Small intestine (tissue), 7 donors: ENCODE measurements at regions not wholly inside any gene's neighbourhood (a gene's known extent, or its start where the extent isn't known, plus 50 kb on each side); places are given as distances from the start of the nearest gene placed in this dataset.

ENCODE experiments used
- DNase-seq, 2 donors: peaks; one replicate each; pipeline versions ENCODE4 v3.0.0 to v3.0.0-alpha.2; 2013
- FAIRE-seq: peaks from 2 replicates; lab custom pipeline; 2012; peaks lifted over from hg19 to GRCh38; lab: Jason Lieb, UNC
- H3K27ac ChIP-seq, 3 donors: one replicate each; pipeline ENCODE4 v1.5.1; 2013; ENCODE audit warnings: low read length in 2 of 3, mild to moderate bottlenecking in 2 of 3, control low read depth in 1 of 3, inconsistent platforms in 1 of 3, low read depth in 1 of 3, moderate library complexity in 1 of 3
- H3K27me3 ChIP-seq, 3 donors: one replicate each; pipeline ENCODE4 v1.6.1; 2013; ENCODE audit warnings: low read length in 3 of 3, inconsistent platforms in 1 of 3; ENCODE audit not compliant: control insufficient read depth in 3 of 3, insufficient read depth in 3 of 3
- H3K36me3 ChIP-seq, 3 donors: one replicate each; pipeline ENCODE4 v1.6.1; 2013; ENCODE audit warnings: low read length in 3 of 3, inconsistent platforms in 1 of 3, low read depth in 1 of 3, mild to moderate bottlenecking in 1 of 3, moderate library complexity in 1 of 3; ENCODE audit not compliant: control insufficient read depth in 3 of 3, insufficient read depth in 2 of 3
- H3K4me1 ChIP-seq, 3 donors: one replicate each; pipeline ENCODE4 v1.6.1; 2013; ENCODE audit warnings: low read length in 2 of 3, inconsistent platforms in 1 of 3, low read depth in 1 of 3, mild to moderate bottlenecking in 1 of 3, moderate library complexity in 1 of 3; ENCODE audit not compliant: control insufficient read depth in 3 of 3, insufficient read depth in 2 of 3
- H3K4me3 ChIP-seq, 3 donors: one replicate each; pipeline ENCODE4 v1.5.1; 2013; ENCODE audit warnings: low read length in 3 of 3, control low read depth in 1 of 3, inconsistent platforms in 1 of 3, low read depth in 1 of 3, mild to moderate bottlenecking in 1 of 3, moderate library complexity in 1 of 3
- H3K9me3 ChIP-seq, 2 donors: one replicate each; pipeline ENCODE4 v1.6.1; 2013; ENCODE audit warnings: low read depth in 1 of 2, low read length in 1 of 2; ENCODE audit not compliant: control insufficient read depth in 2 of 2, insufficient read depth in 1 of 2
- WGBS, 3 donors: extraction: QIAGEN DNeasy Blood & Tissue Kit; methylation state at CpG; one replicate each; pipeline ENCODE4 v1.1.7; 2013; 5-methylcytosine and 5-hydroxymethylcytosine counted together
- donor health status: healthy with polysubstance abuse.
- donor health status: control.
- donor health status: control.
- donor health status: Bipolar disorder and iron deficiency.
- donor health status: healthy.

- no peak for FAIRE-seq
- no peaks in the 10 kb centered on the region for H3K36me3 ChIP-seq
- H3K27me3 ChIP-seq, result no peaks in the 10 kb centered on the region
- H3K27ac ChIP-seq, result peak overlapping the region; percentile 56 to 79 (median 62)
- no peaks in the 10 kb centered on the region for H3K9me3 ChIP-seq
- no peak overlapping the region for H3K4me3 ChIP-seq
- peak in 1 of 2 donors; percentile 58 for DNase-seq
- 25 to 41% (median 31%) methylated on average over 4 of the region's 4 CpGs for WGBS, 3 donors
- H3K4me1 ChIP-seq, result peaks cover 4 to 73% (median 19%) of the 10 kb centered on the region in 3 donors
Observed at GRCh38 chr6:105793130-105793529, 293.0 kb upstream of the PRDM1 start.

GRCh38 chr6:105791583-105792318, 294.4 kb upstream of the PRDM1 start:
- Histone ChIP-seq H3K27me3 (no peaks in the 10 kb centered on the region), H3K27ac (peak overlapping the region; percentile 27 to 87 (median 79)), H3K4me3 (no peak overlapping the region), H3K4me1 (peaks cover 4 to 64% (median 19%) of the 10 kb centered on the region in 3 donors), H3K36me3 (no peaks in the 10 kb centered on the region), H3K9me3 (no peaks in the 10 kb centered on the region)
- WGBS, 3 donors, result 19 to 43% (median 22%) methylated on average over 5 of the region's 5 CpGs
- FAIRE-seq (no peak), DNase-seq (peak; percentile 79 to 80)

DNA sequence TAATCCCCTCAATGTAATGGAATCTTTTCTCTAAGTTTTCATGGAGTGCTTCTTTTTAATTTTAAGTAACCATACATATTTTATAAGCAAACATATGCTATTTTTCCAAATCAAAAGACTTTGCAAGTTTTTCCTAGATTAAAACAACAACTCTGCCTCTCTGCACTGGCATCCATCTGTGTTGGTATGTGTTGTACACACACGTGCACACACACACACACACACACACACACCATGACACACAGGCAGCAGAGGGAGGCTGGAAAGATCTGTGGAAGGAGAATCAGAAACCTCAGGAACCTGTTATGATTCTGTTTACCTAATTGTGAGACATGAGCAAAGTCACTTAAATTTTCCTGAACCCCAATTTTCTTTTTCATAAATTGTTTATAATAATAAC, 295.0 kb upstream of the PRDM1 start:
- peaks cover 4 to 58% (median 15%) of the 10 kb centered on the region in 3 donors for H3K4me1 ChIP-seq
- WGBS, 3 donors, result 32 to 65% (median 53%) methylated on average over 1 of the region's 1 CpG

DNA sequence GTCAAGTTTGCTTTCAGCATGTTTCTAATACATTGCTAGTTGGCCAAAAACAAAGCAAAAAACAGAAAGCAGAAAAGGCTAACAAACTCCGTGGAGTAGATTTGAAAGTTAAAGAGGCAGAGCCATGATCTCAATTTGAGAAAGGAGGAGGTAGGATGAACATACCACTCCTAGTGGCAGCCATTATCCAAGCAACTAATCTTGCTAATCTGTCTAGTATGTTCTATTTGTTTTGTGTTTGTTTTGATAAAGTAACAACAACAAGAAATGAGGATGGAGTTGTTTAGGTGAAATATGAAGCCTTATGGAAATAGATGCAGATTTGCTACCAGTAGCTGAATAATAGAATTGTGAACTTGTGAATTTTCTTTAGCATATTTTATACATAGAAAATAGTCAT, 295.5 kb upstream of the PRDM1 start:
- H3K27ac ChIP-seq, result peak overlapping the region in 1 of 3 donors; percentile 79
- WGBS, 3 donors, result 31 to 42% (median 39%) methylated on average over 1 of the region's 1 CpG
- no peak for FAIRE-seq

More for the DNA sequence above, 295.0 kb upstream of the PRDM1 start:
- Histone ChIP-seq H3K9me3 (no peaks in the 10 kb centered on the region), H3K27me3 (no peaks in the 10 kb centered on the region), H3K36me3 (no peaks in the 10 kb centered on the region), H3K27ac (peak overlapping the region in 2 of 3 donors; percentile 43 to 79), H3K4me3 (no peak overlapping the region)
- no peak for FAIRE-seq
- no peak for DNase-seq

DNA sequence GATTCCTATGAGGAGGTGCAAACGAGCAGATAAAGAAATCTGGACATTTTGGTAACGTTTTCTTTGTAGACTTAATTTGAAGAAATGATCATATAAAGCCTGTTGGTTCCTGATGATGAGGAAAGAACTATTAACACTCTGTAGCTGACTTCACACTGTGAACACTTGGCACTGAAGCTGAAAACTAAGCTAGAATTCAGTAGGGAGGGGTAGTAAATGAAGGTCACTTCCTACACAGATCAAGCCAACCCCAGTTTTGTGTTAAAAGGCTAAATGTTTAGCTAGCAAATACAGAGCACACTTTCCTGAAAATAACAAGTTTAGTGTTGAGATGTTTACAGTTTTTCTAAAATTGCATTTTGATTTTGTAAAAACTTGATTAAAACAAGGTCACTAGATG, 296.2 kb upstream of the PRDM1 start:
- Histone ChIP-seq H3K9me3 (no peaks in the 10 kb centered on the region), H3K4me3 (no peak overlapping the region), H3K27ac (peak overlapping the region in 1 of 3 donors; percentile 25), H3K36me3 (no peaks in the 10 kb centered on the region), H3K4me1 (peaks cover 4 to 48% (median 15%) of the 10 kb centered on the region in 3 donors), H3K27me3 (no peaks in the 10 kb centered on the region)
- no peak for FAIRE-seq
- 37 to 53% (median 43%) methylated on average over 2 of the region's 2 CpGs for WGBS, 3 donors
- DNase-seq, result no peak

More for the DNA sequence above, 295.5 kb upstream of the PRDM1 start:
- Histone ChIP-seq H3K4me3 (no peak overlapping the region), H3K4me1 (peaks cover 4 to 53% (median 15%) of the 10 kb centered on the region in 3 donors), H3K27me3 (no peaks in the 10 kb centered on the region), H3K9me3 (no peaks in the 10 kb centered on the region), H3K36me3 (no peaks in the 10 kb centered on the region)
- no peak for DNase-seq

GRCh38 chr6:105787747-105788146, 298.4 kb upstream of the PRDM1 start:
- FAIRE-seq (no peak), DNase-seq (no peak)
- H3K4me1 ChIP-seq, result peaks cover 3 to 32% (median 8%) of the 10 kb centered on the region in 3 donors
- H3K9me3 ChIP-seq, result no peaks in the 10 kb centered on the region
- no peak overlapping the region for H3K27ac ChIP-seq
- H3K36me3 ChIP-seq, result no peaks in the 10 kb centered on the region
- no peak overlapping the region for H3K4me3 ChIP-seq
- 97 to 99% (median 97%) methylated on average over 5 of the region's 5 CpGs for WGBS, 3 donors
- H3K27me3 ChIP-seq, result no peaks in the 10 kb centered on the region

- H3K36me3 ChIP-seq, result no peaks in the 10 kb centered on the region
- DNase-seq (no peak), FAIRE-seq (no peak)
- H3K4me1 ChIP-seq, result peaks cover 1 to 25% (median 2%) of the 10 kb centered on the region in 3 donors
- WGBS, 3 donors, result 82 to 92% (median 86%) methylated on average over 10 of the region's 10 CpGs
- no peaks in the 10 kb centered on the region for H3K9me3 ChIP-seq
- H3K4me3 ChIP-seq, result no peak overlapping the region
- no peaks in the 10 kb centered on the region for H3K27me3 ChIP-seq
- no peak overlapping the region for H3K27ac ChIP-seq
Observed at GRCh38 chr6:105786890-105787655, 299.1 kb upstream of the PRDM1 start.

DNA sequence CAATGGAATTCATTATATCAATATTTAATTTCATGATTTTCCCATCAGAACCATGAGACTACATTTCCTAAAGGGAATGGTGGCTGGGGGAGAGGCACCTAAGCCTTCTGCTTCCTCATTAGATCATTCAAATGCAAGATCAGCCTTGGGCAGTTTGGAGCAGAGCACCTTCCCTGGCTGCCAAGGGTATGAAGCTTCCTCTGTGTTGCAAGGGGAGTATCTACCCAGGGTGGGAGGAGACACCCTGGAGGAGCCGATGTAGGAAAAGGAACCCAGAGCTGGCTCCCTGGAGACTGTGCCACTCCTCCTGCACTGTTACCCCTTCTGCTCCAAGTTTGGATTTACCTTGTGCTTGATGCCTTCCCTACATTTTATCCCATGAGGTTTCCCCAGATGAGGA, 299.7 kb upstream of the PRDM1 start:
- H3K4me3 ChIP-seq, result no peak overlapping the region
- no peaks in the 10 kb centered on the region for H3K9me3 ChIP-seq
- no peak overlapping the region for H3K27ac ChIP-seq
- H3K4me1 ChIP-seq, result peaks cover 1 to 21% (median 4%) of the 10 kb centered on the region in 3 donors
- DNase-seq (no peak), FAIRE-seq (no peak)
- H3K27me3 ChIP-seq, result no peaks in the 10 kb centered on the region
- 93 to 96% (median 95%) methylated on average over 1 of the region's 1 CpG for WGBS, 3 donors
- H3K36me3 ChIP-seq, result no peaks in the 10 kb centered on the region
